Ishikawa (cell line): ENCODE measurements at regions not wholly inside any gene's neighbourhood (a gene's known extent, or its start where the extent isn't known, plus 50 kb on each side); places are given as distances from the start of the nearest gene placed in this dataset.

Source experiments
- CEBPB ChIP-seq: IDR thresholded peaks from 2 replicates; pipeline ENCODE4 v1.6.1; 2012
- CREB1 ChIP-seq: IDR thresholded peaks from 2 replicates; pipeline ENCODE4 v1.6.1; 2012; ENCODE audit warnings: low read depth
- EGR1 ChIP-seq: IDR thresholded peaks from 2 replicates; pipeline ENCODE4 v1.6.1; 2012
- EP300 ChIP-seq: IDR thresholded peaks from 2 replicates; pipeline ENCODE4 v1.6.1; 2012; ENCODE audit warnings: borderline replicate concordance
- FOXM1 ChIP-seq: IDR thresholded peaks from 2 replicates; pipeline ENCODE4 v1.6.1; 2012; ENCODE audit warnings: low read depth, borderline replicate concordance
- NFIC ChIP-seq: IDR thresholded peaks from 2 replicates; pipeline ENCODE4 v1.6.1; 2012
- RAD21 ChIP-seq: IDR thresholded peaks from 2 replicates; pipeline ENCODE4 v1.6.1; 2012; ENCODE audit warnings: low read depth
- REST ChIP-seq: IDR thresholded peaks from 2 replicates; pipeline ENCODE4 v1.6.1; 2012; ENCODE audit warnings: low read depth, mild to moderate bottlenecking
- TAF1 ChIP-seq: IDR thresholded peaks from 2 replicates; pipeline ENCODE4 v1.6.1; 2012; ENCODE audit warnings: low read depth, mild to moderate bottlenecking
- TCF12 ChIP-seq: IDR thresholded peaks from 2 replicates; pipeline ENCODE4 v1.6.1; 2012; ENCODE audit warnings: low read depth
- TEAD4 ChIP-seq: IDR thresholded peaks from 2 replicates; pipeline ENCODE4 v1.6.1; 2012
- USF1 ChIP-seq: IDR thresholded peaks from 2 replicates; pipeline ENCODE4 v1.6.1; 2012
- YY1 ChIP-seq: IDR thresholded peaks from 2 replicates; pipeline ENCODE4 v1.6.1; 2012; ENCODE audit warnings: low read depth
- ZBTB7A ChIP-seq: IDR thresholded peaks from 2 replicates; pipeline ENCODE4 v1.6.1; 2012; ENCODE audit warnings: low read depth
- TF ChIP-seq, protein P1 (sequence below): IDR thresholded peaks from 2 replicates; pipeline ENCODE4 v1.6.1; 2012

- TF ChIP-seq, protein P1, sequence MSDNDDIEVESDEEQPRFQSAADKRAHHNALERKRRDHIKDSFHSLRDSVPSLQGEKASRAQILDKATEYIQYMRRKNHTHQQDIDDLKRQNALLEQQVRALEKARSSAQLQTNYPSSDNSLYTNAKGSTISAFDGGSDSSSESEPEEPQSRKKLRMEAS = no peak
Observed at GRCh38 chr6:160929361-160929760, 62.2 kb upstream of the MAP3K4 start.

DNA sequence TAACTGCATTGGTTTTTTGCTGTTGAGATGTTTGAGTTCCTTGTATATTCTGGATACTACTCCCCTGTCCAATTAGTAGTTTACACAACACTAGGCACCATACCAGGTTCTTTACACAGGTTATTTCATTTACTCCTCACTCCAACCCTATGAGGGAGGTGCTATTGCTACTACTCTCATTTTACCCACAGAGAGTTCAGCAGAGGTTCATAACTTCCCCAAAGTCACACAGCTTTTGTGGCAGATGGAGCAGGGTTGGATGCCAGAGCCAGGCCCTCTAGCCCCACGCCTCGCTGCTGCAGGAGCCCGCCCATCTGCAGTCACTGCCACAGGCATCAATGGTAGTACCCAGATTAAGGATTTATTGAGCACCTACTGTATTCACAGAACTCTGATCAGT is 61.7 kb upstream of the MAP3K4 start:
- TF ChIP-seq USF1 = no peak
- TF ChIP-seq, protein P1 = no peak
- no peak for TF ChIP-seq EP300
- no peak for TF ChIP-seq ZBTB7A
- no peak for TF ChIP-seq FOXM1
- TF ChIP-seq EGR1 = no peak
- TF ChIP-seq NFIC = no peak
- TF ChIP-seq CEBPB = no peak
- TF ChIP-seq TAF1 = no peak
- TF ChIP-seq CREB1 = no peak
- TF ChIP-seq REST = no peak
- no peak for TF ChIP-seq RAD21
- no peak for TF ChIP-seq TCF12
- TF ChIP-seq YY1 = no peak
- TF ChIP-seq TEAD4 = no peak

DNA sequence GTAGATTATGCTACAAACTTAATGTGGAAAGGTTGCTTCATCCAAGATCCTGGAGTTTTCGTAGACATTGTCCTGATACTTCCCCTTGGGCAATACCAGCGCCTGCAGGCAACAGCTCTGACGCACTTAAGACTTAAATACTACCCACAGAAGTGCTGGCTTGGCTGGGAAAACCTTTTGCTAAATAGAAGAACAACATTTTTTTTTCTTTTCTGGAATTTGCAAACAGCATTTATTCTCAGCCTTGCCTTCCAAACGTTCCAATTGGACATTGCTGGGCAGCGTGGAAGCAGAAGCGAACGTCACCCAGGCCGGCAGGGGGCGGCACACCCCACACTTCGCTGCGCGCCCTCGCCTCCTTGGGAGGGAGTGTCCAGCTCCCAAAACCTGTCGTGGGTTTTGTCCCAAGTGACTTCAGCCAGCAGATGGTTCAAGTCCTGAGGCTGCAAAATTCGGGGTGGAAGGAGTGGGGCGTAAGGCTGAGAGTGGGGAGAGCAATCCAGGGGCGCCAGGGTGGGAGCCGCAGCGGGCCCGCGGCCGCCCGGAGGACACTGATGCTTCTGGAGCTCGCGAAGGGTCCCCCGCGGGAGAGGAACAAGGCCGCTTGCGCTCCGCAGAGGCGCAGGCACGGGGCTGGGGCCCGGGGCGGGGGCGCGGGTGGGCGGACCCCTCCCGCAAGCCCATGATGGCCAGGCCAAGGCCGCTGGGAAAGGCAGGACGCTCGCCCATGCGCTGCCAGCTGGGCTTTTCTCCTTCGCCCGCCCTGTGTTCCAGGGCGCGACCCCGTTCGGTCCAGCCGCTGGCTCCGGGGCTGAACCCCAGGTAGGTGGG is 60.8 kb upstream of the MAP3K4 start:
- TF ChIP-seq TEAD4 = 0 out of 2 replicates have a peak, but pooled peaks have one; percentile 7
- no peak for TF ChIP-seq ZBTB7A
- no peak for TF ChIP-seq REST
- TF ChIP-seq FOXM1 = no peak
- TF ChIP-seq USF1 = no peak
- no peak for TF ChIP-seq NFIC
- TF ChIP-seq RAD21 = peak; percentile 93
- TF ChIP-seq CEBPB = no peak
- TF ChIP-seq TAF1 = no peak
- no peak for TF ChIP-seq CREB1
- no peak for TF ChIP-seq EGR1
- no peak for TF ChIP-seq YY1
- TF ChIP-seq EP300 = no peak
- no peak for TF ChIP-seq TCF12
- TF ChIP-seq, protein P1 = 0 out of 2 replicates have a peak, but pooled peaks have one; percentile 40

DNA sequence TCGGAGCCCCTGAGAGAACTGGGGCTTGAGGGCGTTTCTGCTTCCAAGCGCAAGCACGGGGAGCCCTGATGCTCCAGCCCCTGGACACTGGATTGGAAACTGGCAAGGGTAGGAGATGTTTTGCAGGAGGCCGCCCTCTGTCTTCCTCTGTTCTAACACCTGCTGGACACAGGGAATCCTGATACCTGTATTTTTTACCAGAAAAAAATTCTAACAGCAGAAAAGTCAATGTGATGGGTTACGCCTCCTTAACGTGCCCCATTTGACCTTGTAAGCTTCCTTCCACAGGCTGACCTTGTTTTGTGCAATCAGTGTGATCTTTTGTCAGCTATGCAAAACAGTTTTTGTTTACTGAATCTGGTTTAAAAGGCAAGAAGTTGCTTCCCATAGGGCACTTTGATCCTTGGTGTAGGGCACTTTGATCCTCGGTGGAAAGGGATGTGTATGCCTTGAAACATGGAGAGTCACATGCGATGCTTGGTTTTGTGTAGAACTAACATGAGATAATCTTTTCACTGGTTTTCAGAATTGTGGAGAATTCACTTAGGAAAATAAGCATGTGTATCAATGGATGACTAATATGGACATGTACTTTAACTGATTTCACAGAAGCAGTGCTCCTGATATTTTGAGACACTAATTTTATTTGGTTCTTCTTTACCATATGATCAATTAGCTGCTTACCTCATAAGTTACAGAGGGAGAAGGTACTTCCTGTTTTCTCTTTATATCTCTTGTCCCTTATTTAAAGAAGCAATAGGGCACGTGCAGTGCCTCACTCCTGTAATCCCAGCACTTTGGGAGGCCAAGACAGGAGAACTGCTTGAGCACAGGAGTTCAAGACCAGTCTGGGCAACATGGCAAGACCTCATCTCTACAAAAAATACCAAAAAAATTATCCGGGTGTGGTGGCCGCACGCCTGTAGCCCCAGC is 59.9 kb upstream of the MAP3K4 start:
- TF ChIP-seq USF1 = no peak
- no peak for TF ChIP-seq FOXM1
- TF ChIP-seq, protein P1 = no peak
- no peak for TF ChIP-seq NFIC
- TF ChIP-seq TAF1 = no peak
- no peak for TF ChIP-seq TCF12
- TF ChIP-seq REST = no peak
- no peak for TF ChIP-seq YY1
- no peak for TF ChIP-seq ZBTB7A
- no peak for TF ChIP-seq CREB1
- no peak for TF ChIP-seq CEBPB
- TF ChIP-seq RAD21 = no peak
- TF ChIP-seq TEAD4 = no peak
- no peak for TF ChIP-seq EGR1
